Upper lobe of left lung (tissue), 6 donors: ENCODE measurements at regions not wholly inside any gene's neighbourhood (a gene's known extent, or its start where the extent isn't known, plus 50 kb on each side); places are given as distances from the start of the nearest gene placed in this dataset.

Experiments used
- ATAC-seq, 2 donors: fragments of 200-7000 bp; cut with Tn5 transposase; one replicate each; pipeline ENCODE4 v1.9.1; 2022; ENCODE audit warnings: mild to moderate bottlenecking in 2 of 2, moderate library complexity in 2 of 2; ENCODE audit not compliant: low FRiP score in 2 of 2
- DNase-seq, 2 donors: peaks; one replicate each; pipeline ENCODE4 v3.0.0-alpha.2; 2019 to 2020
- H3K27ac ChIP-seq, 4 donors: fragments of 200-600 bp; sonication (generic); one replicate each; pipeline ENCODE4 v1.5.1; 2016 to 2019
- H3K27me3 ChIP-seq, 4 donors: fragments of 200-600 bp; sonication (generic); one replicate each; pipeline ENCODE4 v1.5.1; 2017 to 2019
- H3K36me3 ChIP-seq, 4 donors: fragments of 200-600 bp; sonication (generic); one replicate each; pipeline ENCODE4 v1.5.1; 2016 to 2019
- H3K4me1 ChIP-seq, 4 donors: fragments of 200-600 bp; sonication (generic); one replicate each; pipeline ENCODE4 v1.5.1; 2018 to 2019
- H3K4me3 ChIP-seq, 4 donors: fragments of 200-600 bp; sonication (generic); one replicate each; pipeline ENCODE4 v1.5.1; 2017 to 2019; ENCODE audit warnings: mild to moderate bottlenecking in 2 of 4, moderate library complexity in 1 of 4
- H3K9me3 ChIP-seq, 4 donors: fragments of 200-600 bp; sonication (generic); one replicate each; pipeline ENCODE4 v1.5.1; 2018 to 2019
- EP300 ChIP-seq, 4 donors: sonication (generic); formaldehyde crosslinking; IDR thresholded peaks; one replicate each; pipeline ENCODE4 v1.5.1; 2017; ENCODE audit warnings: antibody characterized with exemption in 4 of 4, control low read depth in 2 of 4
- POLR2A ChIP-seq, 4 donors: fragments of 450-650 bp; IDR thresholded peaks; one replicate each; pipeline ENCODE4 v1.5.1; 2016 to 2017; ENCODE audit warnings: antibody characterized with exemption in 4 of 4, mild to moderate bottlenecking in 2 of 4
- POLR2AphosphoS5 ChIP-seq, 2 donors: sonication (generic); formaldehyde crosslinking; IDR thresholded peaks; one replicate each; pipeline ENCODE4 v1.5.1; 2017; ENCODE audit warnings: antibody characterized with exemption in 2 of 2
- WGBS, 2 donors: methylation state at CpG; one replicate each; pipeline ENCODE4 v1.1.5; 2017 to 2018; 5-methylcytosine and 5-hydroxymethylcytosine counted together
- TF ChIP-seq, protein P1 (sequence below), 6 experiments: fragments of 450-650 bp in 4 of 6; fragments of 200-600 bp in 2 of 6; sonication (generic) in 2 of 6; IDR thresholded peaks; one replicate each; pipeline ENCODE4 v1.5.1; 2016 to 2019; ENCODE audit warnings: antibody characterized with exemption in 6 of 6
- donor health status: DM: no; HTN: no; CAD: no; lungs with moderate emphysema.
- donor health status: DM: no; HTN: yes; CAD: no; lungs with severe emphysema.

DNA sequence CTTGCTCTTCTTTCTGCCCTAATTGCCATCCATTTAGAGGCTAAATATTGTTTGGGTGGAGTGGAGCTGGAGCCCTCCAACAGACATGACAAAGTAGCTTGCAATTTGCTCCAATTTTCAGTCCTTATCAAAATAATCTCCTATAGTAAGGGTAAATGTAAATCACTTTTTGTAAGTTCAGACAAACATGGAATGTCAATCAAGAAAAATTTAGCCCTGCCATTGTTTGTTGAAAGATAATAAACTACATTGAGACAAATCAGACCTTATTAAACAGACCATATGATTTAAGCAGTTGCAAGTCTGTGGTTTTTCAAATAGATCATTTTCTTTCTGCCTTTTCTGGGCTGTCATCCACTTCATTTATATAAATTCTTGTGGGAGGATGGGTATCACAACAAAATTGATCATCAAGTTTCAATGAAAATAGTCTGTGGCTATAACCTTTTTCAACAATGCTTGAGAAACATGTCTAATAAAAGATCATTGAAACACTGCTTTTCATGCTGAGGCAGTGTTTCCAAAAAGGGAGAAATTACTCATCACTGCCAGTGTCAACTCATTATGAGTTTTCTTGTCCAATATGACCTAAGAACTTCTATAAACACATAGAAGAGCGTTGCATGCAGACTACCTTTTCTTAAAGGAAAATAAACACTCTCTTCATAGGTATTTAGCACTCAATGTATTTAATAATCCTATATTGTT lies 1152.0 kb upstream of the B3GALT2 start:
- TF ChIP-seq EP300 (IDR thresholded peaks at IDR 0.05) = no peak
- TF ChIP-seq POLR2A (IDR thresholded peaks at IDR 0.05) = no peak
- no peak for TF ChIP-seq POLR2AphosphoS5 (IDR thresholded peaks at IDR 0.05)
- TF ChIP-seq, protein P1, sequence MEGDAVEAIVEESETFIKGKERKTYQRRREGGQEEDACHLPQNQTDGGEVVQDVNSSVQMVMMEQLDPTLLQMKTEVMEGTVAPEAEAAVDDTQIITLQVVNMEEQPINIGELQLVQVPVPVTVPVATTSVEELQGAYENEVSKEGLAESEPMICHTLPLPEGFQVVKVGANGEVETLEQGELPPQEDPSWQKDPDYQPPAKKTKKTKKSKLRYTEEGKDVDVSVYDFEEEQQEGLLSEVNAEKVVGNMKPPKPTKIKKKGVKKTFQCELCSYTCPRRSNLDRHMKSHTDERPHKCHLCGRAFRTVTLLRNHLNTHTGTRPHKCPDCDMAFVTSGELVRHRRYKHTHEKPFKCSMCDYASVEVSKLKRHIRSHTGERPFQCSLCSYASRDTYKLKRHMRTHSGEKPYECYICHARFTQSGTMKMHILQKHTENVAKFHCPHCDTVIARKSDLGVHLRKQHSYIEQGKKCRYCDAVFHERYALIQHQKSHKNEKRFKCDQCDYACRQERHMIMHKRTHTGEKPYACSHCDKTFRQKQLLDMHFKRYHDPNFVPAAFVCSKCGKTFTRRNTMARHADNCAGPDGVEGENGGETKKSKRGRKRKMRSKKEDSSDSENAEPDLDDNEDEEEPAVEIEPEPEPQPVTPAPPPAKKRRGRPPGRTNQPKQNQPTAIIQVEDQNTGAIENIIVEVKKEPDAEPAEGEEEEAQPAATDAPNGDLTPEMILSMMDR (IDR thresholded peaks at IDR 0.05) = no peak
- no peak overlapping the region for H3K4me3 ChIP-seq
- H3K9me3 ChIP-seq = no peaks in the 10 kb centered on the region
- ATAC-seq = no peak
- H3K27me3 ChIP-seq = no peaks in the 10 kb centered on the region
- 38 to 43% methylated on average over 1 of the region's 1 CpG for WGBS, 2 donors
- no peak overlapping the region for H3K27ac ChIP-seq
- H3K4me1 ChIP-seq = no peaks in the 10 kb centered on the region
- no peak for DNase-seq
- no peaks in the 10 kb centered on the region for H3K36me3 ChIP-seq

- Histone ChIP-seq H3K27me3 (no peaks in the 10 kb centered on the region), H3K9me3 (no peaks in the 10 kb centered on the region), H3K4me3 (no peak overlapping the region), H3K27ac (no peak overlapping the region), H3K36me3 (no peaks in the 10 kb centered on the region), H3K4me1 (no peaks in the 10 kb centered on the region)
- no peak for DNase-seq
- 96% methylated on average over 3 of the region's 3 CpGs for WGBS, 2 donors
- TF ChIP-seq POLR2AphosphoS5 (IDR thresholded peaks at IDR 0.05) (no peak), EP300 (IDR thresholded peaks at IDR 0.05) (no peak), POLR2A (IDR thresholded peaks at IDR 0.05) (no peak)
- TF ChIP-seq, protein P1 (IDR thresholded peaks at IDR 0.05) = no peak
- no peak for ATAC-seq
These were observed 1146.8 kb upstream of the B3GALT2 start for GRCh38 chr1:194333240-194333639.

DNA sequence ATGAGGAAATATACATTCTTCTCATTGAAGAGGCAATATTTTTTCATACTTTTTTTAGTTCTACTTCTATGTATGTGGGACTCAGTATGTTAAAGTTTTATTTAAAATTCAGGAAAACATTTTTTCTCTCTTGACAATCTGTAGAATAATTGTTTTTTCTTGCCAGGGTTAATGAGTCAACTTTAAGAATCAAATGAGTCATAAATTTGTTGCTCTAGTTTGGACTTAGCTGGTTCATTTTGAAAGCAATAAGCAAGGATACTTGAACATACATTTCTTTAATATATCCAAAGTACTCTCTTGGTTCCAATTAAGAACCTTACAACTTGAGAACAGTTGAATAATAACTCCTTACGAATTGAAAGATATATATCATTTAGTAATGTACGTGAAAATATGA lies 1145.3 kb upstream of the B3GALT2 start:
- ATAC-seq = no peak
- 79 to 84% methylated on average over 2 of the region's 2 CpGs for WGBS, 2 donors
- H3K36me3 ChIP-seq = no peaks in the 10 kb centered on the region
- H3K4me1 ChIP-seq = no peaks in the 10 kb centered on the region
- no peaks in the 10 kb centered on the region for H3K9me3 ChIP-seq
- no peak overlapping the region for H3K4me3 ChIP-seq
- TF ChIP-seq POLR2A (IDR thresholded peaks at IDR 0.05) (no peak), POLR2AphosphoS5 (IDR thresholded peaks at IDR 0.05) (no peak), EP300 (IDR thresholded peaks at IDR 0.05) (no peak)
- TF ChIP-seq, protein P1 (IDR thresholded peaks at IDR 0.05) = no peak
- no peaks in the 10 kb centered on the region for H3K27me3 ChIP-seq
- H3K27ac ChIP-seq = no peak overlapping the region
- DNase-seq = no peak

- DNase-seq = no peak
These were observed 1136.3 kb upstream of the B3GALT2 start for GRCh38 chr1:194322751-194323150.

More at GRCh38 chr1:194322751-194323150, 1136.3 kb upstream of the B3GALT2 start:
- ATAC-seq = no peak
- Histone ChIP-seq H3K36me3 (no peaks in the 10 kb centered on the region), H3K9me3 (no peaks in the 10 kb centered on the region), H3K27me3 (no peaks in the 10 kb centered on the region), H3K4me3 (no peak overlapping the region), H3K27ac (no peak overlapping the region), H3K4me1 (no peaks in the 10 kb centered on the region)
- 79 to 85% methylated on average over 4 of the region's 4 CpGs for WGBS, 2 donors
- TF ChIP-seq POLR2A (IDR thresholded peaks at IDR 0.05) (no peak), POLR2AphosphoS5 (IDR thresholded peaks at IDR 0.05) (no peak), EP300 (IDR thresholded peaks at IDR 0.05) (no peak)
- TF ChIP-seq, protein P1 (IDR thresholded peaks at IDR 0.05) = no peak
